HG02943 (cell line): ENCODE measurements at regions not wholly inside any gene's neighbourhood (a gene's known extent, or its start where the extent isn't known, plus 50 kb on each side); places are given as distances from the start of the nearest gene placed in this dataset.
"Not testable (repeated sequence)": the region's sequence is repeated elsewhere in the genome, so short reads cannot be mapped to it uniquely, and the experiment has no call there.

Experiments
- ATAC-seq: cut with Tn5 transposase; IDR thresholded peaks from one replicate; pipeline ENCODE4 v1.9.1; 2021; ENCODE audit warnings: mild to moderate bottlenecking, low read depth, moderate library complexity; ENCODE audit not compliant: unreplicated experiment

- no peak for ATAC-seq
These were observed 1234.3 kb upstream of the B3GALT2 start for GRCh38 chr1:194420706-194421105.

GRCh38 chr1:194419721-194420120, 1233.3 kb upstream of the B3GALT2 start:
- no peak for ATAC-seq

GRCh38 chr1:194410756-194411155, 1224.3 kb upstream of the B3GALT2 start:
- no peak for ATAC-seq

GRCh38 chr1:194407238-194407637, 1220.8 kb upstream of the B3GALT2 start:
- ATAC-seq: not testable (repeated sequence)

DNA sequence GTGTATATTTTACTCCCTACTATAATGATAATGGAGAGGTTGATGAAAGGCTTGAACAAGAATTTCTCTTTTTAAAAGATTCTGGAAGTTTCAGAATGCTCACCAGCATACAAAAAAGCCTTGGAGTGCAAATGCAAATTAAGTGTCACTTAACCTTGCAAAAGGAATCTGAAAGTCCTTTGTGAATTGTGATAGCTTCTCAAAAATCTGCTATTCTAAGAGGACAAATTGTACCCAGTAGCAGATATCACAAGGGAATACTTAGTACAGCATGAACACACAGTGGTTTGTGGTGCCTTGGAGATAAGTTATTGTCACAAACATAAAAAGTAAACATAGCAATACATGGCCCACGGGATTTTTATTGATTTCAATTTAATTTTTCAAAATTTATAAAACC, 1208.3 kb upstream of the B3GALT2 start:
- no peak for ATAC-seq

DNA sequence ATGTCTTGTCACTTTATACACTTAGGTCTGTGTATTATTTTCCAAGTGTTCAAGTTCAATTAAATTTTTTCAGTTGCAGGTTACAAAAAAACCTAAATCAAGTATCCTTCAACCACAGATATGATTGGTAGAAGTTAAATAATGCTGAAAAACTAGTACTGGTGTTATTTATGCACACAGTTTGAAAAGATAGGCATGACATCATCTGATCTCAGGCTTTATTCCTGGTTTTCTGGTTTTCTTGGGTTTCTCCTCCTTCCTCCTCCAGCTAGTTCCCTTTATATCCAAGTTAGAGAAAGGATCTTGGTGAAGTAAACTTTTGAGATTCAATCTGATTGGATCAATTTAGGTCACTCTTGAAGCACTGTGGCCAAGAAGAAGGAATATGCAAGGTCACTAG, 1201.1 kb upstream of the B3GALT2 start:
- no peak for ATAC-seq

DNA sequence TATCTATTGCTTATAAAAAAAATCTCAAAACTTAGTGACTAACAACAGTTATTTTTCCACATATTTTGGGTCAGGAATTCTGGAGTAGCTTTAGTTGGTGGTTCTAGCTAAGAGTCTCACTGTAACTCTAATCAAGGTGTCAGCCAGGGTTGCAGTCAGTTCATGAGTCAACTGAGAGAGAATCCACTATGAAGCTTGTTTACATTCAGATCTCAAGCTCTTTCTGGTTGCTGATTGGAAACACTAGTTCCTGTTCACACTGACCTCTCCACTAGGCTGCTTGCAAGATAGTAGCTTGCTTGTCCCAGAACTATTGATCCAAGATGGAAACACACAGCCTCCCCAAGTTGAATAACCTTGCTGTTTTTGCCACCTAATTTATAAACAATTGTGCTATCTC, 1192.1 kb upstream of the B3GALT2 start:
- ATAC-seq: no peak

GRCh38 chr1:194374649-194375048, 1188.2 kb upstream of the B3GALT2 start:
- ATAC-seq: no peak

DNA sequence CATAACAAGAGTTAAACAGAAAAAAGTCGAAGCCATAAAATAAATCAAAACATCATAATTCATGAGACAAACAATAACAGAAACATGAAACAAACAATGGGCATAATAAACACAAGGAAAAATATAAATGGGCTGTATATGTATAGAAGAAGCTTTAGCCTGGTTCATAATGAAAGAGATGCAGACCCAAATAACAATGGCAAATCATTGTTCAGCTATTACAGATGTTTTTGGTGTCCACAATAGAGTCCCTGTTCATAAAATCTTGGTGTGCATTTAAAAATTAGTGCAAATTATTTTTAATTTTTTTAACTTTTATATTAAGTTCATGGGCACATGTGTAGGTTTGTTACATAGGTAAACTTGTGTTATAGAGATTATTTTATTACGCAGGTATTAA, 1185.9 kb upstream of the B3GALT2 start:
- ATAC-seq: no peak

GRCh38 chr1:194369622-194370021, 1183.2 kb upstream of the B3GALT2 start:
- ATAC-seq: no peak

GRCh38 chr1:194369060-194369459, 1182.6 kb upstream of the B3GALT2 start:
- ATAC-seq: no peak

DNA sequence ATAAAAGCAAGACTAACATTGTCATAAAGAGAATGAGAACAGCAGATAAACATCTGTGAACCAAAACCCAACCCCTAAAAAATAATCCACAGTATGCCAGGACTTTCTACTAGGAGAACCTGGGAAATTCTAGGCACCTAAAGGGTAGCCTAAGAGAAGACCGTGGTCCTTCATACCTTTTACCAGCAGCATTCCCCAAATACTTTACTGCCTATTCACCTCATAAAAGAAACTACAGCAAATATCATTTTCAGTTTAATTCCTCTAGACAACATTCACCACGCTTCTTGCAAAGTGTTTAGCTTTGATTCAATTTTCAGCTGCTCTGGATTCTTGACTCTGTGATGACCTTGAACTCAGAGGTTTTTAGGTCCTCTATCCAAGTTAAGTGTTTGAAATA, 1180.7 kb upstream of the B3GALT2 start:
- ATAC-seq: no peak

- no peak for ATAC-seq
These were observed 1180.3 kb upstream of the B3GALT2 start for GRCh38 chr1:194366705-194367104.

GRCh38 chr1:194362327-194362726, 1175.9 kb upstream of the B3GALT2 start:
- ATAC-seq: no peak

DNA sequence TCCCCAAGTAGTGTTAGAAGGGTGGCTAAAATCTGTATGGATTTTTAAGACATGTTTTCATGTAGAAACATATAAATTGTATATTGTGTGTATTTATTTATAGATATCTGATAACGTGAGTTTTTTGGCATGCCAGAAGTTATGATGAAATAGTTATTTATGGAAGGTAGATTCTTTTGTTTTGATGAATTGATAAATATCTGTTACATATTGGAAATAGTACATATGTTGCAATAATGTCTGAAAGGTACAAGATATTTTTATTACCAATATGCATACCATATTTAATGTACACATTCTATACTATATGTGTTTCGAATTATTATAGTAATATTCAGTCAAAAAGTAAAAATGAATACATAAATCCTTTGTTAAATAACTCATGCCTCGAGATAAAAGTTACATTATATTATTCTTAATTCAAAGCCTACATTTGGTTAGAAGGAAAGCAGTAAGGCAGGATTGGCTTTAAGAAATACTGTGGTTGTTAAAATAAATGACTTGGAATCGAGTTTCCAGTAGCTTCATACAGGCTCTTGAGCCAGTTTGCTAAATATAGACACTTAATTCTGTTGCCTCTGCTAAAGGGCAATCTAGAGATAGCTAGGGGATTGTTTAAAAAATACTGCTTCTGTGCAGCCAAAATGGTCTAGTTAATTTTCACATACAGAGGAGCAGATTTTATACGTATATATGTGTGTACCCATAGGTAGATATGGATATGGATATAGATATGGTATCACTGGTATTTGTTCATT, 1175.1 kb upstream of the B3GALT2 start:
- no peak for ATAC-seq

DNA sequence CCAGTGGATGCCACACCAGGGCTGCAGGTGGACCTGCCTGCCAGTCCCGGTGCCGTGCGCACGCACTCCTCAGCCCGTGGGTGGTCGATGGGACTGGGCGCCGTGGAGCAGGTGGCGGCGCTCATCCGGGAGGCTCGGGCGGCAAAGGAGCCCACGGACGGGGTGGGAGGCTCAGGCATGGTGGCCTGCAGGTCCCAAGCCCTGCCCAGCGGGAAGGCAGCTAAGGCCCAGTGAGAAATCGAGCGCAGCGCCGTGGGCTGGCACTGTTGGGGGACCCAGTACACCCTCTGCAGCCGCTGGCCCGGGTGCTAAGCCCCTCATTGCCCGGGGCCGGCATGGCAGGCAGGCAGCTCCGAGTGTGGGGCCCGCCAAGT, 1171.8 kb upstream of the B3GALT2 start:
- no peak for ATAC-seq

DNA sequence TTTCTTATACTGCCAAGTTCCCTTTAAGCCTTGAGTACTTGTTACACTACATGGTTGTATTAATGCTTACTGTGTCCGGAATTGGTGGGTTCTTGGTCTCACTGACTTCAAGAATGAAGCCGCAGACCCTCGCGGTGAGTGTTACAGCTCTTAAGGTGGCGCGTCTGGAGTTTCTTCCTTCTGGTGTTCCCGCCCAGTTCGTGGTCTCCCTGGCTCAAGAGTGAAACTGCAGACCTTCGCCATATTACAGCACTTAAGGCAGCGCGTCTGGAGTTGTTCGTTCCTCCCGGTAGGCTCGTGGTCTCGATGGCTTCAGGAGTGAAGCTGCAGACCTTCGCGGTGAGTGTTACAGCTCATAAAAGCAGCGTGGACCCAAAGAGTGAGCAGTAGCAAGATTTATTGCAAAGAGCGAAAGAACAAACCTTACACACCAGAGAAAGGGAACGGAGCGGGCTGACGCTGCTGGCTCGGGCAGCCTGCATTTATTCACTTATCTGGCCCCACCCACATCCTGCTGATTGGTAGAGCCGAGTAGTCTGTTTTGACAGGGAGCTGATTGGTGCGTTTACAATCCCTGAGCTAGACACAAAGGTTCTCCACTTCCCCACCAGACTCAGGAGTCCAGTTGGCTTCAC, 1171.3 kb upstream of the B3GALT2 start:
- ATAC-seq: not testable (repeated sequence)

DNA sequence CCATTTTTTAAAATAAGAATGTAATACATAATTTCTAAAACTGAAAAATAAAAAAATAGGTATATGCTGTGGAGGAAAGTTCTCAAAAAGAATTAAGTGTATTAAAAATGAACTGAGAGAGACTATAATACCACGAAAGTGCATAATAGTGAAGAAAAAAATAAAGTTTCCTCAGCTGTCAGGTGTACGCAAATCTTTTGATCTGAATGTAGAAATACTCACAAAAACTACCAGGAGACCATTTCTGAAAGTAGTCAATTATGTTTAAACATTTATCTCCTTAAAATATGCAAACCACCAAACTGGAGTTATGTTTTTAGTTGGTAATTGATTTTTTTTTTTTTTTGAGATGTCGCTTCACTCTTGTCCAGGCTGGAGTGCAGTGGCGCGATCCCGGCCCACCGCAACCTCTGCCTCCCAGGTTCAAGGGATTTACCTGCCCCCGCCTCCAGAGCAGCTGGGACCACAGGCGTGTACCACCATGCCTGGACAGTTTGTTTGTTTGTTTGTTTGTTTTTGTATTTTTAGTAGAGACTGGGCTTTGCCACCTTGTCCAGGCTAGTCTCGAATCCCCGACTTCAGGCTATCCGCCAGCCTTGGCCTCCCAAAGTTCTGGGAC, 1169.2 kb upstream of the B3GALT2 start:
- no peak for ATAC-seq

- ATAC-seq: no peak
These were observed 1166.7 kb upstream of the B3GALT2 start for GRCh38 chr1:194353121-194353520.

DNA sequence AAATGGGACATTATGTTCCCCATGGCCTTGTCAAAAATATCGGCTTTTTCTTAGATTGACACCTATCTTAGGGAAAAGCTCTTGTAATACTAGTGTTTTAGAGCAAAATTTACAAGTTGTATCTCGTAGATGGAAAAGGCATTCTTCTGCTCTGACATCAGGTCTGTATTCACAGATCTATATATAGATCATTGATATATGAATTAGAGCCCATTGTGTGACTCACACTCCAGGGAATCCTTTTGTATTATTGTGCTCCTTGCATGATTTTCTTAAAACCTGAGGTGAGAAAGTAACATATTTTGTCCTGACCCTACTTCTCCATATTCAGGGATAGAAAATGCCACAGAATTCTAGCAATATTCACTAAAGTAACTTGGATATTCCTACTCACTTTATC, 1160.8 kb upstream of the B3GALT2 start:
- no peak for ATAC-seq

DNA sequence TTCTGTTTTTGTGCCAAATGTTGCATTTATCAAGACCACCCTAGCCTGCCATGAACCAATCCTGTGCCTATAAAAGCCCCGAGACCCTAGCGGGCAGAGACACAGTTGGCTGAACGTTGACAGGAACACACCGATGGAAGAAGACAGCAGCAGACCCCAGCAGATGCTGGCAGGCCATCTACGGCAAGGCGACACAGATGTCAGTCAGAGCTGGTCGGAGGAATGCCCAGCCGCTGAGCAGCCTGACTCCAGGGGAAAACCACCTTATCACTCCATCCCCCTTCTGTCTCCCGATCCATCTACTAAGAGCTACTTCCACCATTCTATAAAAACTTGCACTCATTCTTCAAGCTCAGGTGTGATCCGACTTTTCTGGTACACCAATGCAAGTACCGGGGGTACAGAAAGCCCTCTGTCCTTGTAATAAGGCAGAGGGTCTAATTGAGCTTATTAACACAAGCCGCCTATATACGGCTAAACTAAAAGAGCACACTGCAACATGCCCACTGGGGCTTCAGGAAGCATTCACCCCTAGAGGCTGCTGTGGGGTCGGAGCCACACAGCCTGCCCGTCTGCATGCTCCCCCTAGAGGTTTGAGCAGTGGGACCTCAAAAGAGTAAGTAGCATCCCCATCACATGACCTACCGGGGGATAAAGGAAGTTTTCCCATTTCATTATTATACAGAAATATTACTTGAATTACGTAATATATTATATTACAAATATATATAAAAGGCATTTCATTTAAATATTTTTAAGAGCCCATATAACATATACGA, 1156.3 kb upstream of the B3GALT2 start:
- no peak for ATAC-seq
